ENCODE measurements at regions not wholly inside any gene's neighbourhood (a gene's known extent, or its start where the extent isn't known, plus 50 kb on each side); places are given as distances from the start of the nearest gene placed in this dataset.

DNA sequence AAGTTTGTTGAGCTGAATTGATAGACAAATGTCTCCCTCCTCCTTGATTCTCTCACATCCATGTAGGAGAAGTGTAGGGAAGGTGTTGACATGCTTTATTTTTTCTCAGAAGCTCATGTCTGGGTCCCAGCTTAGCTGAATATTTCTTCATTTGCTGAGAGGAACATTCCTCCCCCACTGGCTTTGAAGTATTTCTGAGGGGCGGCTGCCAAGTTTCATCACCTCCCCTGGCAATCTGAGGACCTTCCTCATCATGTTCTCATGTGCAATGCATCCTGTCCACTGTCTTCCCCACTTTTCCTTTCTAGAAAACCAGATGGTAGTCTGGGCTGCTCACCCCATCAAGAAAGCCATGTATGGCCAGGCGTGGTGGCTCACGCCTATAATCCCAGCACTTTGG, 168.9 kb upstream of the RGMA start (continued):
- TF ChIP-seq, protein P1, sequence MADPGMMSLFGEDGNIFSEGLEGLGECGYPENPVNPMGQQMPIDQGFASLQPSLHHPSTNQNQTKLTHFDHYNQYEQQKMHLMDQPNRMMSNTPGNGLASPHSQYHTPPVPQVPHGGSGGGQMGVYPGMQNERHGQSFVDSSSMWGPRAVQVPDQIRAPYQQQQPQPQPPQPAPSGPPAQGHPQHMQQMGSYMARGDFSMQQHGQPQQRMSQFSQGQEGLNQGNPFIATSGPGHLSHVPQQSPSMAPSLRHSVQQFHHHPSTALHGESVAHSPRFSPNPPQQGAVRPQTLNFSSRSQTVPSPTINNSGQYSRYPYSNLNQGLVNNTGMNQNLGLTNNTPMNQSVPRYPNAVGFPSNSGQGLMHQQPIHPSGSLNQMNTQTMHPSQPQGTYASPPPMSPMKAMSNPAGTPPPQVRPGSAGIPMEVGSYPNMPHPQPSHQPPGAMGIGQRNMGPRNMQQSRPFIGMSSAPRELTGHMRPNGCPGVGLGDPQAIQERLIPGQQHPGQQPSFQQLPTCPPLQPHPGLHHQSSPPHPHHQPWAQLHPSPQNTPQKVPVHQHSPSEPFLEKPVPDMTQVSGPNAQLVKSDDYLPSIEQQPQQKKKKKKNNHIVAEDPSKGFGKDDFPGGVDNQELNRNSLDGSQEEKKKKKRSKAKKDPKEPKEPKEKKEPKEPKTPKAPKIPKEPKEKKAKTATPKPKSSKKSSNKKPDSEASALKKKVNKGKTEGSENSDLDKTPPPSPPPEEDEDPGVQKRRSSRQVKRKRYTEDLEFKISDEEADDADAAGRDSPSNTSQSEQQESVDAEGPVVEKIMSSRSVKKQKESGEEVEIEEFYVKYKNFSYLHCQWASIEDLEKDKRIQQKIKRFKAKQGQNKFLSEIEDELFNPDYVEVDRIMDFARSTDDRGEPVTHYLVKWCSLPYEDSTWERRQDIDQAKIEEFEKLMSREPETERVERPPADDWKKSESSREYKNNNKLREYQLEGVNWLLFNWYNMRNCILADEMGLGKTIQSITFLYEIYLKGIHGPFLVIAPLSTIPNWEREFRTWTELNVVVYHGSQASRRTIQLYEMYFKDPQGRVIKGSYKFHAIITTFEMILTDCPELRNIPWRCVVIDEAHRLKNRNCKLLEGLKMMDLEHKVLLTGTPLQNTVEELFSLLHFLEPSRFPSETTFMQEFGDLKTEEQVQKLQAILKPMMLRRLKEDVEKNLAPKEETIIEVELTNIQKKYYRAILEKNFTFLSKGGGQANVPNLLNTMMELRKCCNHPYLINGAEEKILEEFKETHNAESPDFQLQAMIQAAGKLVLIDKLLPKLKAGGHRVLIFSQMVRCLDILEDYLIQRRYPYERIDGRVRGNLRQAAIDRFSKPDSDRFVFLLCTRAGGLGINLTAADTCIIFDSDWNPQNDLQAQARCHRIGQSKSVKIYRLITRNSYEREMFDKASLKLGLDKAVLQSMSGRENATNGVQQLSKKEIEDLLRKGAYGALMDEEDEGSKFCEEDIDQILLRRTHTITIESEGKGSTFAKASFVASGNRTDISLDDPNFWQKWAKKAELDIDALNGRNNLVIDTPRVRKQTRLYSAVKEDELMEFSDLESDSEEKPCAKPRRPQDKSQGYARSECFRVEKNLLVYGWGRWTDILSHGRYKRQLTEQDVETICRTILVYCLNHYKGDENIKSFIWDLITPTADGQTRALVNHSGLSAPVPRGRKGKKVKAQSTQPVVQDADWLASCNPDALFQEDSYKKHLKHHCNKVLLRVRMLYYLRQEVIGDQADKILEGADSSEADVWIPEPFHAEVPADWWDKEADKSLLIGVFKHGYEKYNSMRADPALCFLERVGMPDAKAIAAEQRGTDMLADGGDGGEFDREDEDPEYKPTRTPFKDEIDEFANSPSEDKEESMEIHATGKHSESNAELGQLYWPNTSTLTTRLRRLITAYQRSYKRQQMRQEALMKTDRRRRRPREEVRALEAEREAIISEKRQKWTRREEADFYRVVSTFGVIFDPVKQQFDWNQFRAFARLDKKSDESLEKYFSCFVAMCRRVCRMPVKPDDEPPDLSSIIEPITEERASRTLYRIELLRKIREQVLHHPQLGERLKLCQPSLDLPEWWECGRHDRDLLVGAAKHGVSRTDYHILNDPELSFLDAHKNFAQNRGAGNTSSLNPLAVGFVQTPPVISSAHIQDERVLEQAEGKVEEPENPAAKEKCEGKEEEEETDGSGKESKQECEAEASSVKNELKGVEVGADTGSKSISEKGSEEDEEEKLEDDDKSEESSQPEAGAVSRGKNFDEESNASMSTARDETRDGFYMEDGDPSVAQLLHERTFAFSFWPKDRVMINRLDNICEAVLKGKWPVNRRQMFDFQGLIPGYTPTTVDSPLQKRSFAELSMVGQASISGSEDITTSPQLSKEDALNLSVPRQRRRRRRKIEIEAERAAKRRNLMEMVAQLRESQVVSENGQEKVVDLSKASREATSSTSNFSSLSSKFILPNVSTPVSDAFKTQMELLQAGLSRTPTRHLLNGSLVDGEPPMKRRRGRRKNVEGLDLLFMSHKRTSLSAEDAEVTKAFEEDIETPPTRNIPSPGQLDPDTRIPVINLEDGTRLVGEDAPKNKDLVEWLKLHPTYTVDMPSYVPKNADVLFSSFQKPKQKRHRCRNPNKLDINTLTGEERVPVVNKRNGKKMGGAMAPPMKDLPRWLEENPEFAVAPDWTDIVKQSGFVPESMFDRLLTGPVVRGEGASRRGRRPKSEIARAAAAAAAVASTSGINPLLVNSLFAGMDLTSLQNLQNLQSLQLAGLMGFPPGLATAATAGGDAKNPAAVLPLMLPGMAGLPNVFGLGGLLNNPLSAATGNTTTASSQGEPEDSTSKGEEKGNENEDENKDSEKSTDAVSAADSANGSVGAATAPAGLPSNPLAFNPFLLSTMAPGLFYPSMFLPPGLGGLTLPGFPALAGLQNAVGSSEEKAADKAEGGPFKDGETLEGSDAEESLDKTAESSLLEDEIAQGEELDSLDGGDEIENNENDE (IDR thresholded peaks at IDR 0.05; ENCODE audit: insufficient replicate concordance, low read length), result no peak
- no peak for TF ChIP-seq PHF8 (conservative IDR thresholded peaks at IDR 0.05; ENCODE audit: low read depth, low read length)
- no peak for TF ChIP-seq POLR2AphosphoS5 (IDR thresholded peaks at IDR 0.05; ENCODE audit: low read depth, low read length)
- TF ChIP-seq BACH1 (IDR thresholded peaks at IDR 0.05; ENCODE audit: low read length), result no peak
- TF ChIP-seq NRF1 (IDR thresholded peaks at IDR 0.05; ENCODE audit: low read depth, low read length), result no peak
- TF ChIP-seq CBX5 (IDR thresholded peaks at IDR 0.05; ENCODE audit: low read depth, low read length), result no peak

Data from H1 (cell line).